H9 (cell line): ENCODE measurements at regions not wholly inside any gene's neighbourhood (a gene's known extent, or its start where the extent isn't known, plus 50 kb on each side); places are given as distances from the start of the nearest gene placed in this dataset.

ENCODE experiments used
- DNase-seq: peaks from one replicate; pipeline ENCODE4 v3.0.0-alpha.2; 2017
- H2AFZ ChIP-seq: one replicate; pipeline ENCODE4 v1.6.1; 2013; ENCODE audit warnings: mild to moderate bottlenecking, low read length, control low read depth, moderate library complexity
- H2AK5ac ChIP-seq: 2 replicates; pipeline ENCODE4 v1.6.1; 2013; ENCODE audit warnings: low read length, control low read depth, mixed read lengths; ENCODE audit not compliant: insufficient read length
- H2BK120ac ChIP-seq: one replicate; pipeline ENCODE4 v1.6.1; 2013; ENCODE audit warnings: low read depth, mild to moderate bottlenecking, low read length, control low read depth, inconsistent platforms; ENCODE audit not compliant: poor library complexity, severe bottlenecking
- H2BK12ac ChIP-seq: 2 replicates; pipeline ENCODE4 v1.6.1; 2013; ENCODE audit warnings: low read length, control low read depth, mixed read lengths, low read depth; ENCODE audit not compliant: insufficient read length
- H2BK15ac ChIP-seq: 2 replicates; pipeline ENCODE4 v1.6.1; 2013; ENCODE audit warnings: low read depth, low read length, control low read depth
- H2BK20ac ChIP-seq: one replicate; pipeline ENCODE4 v1.6.1; 2013; ENCODE audit warnings: low read depth, mild to moderate bottlenecking, low read length, control low read depth, inconsistent platforms; ENCODE audit not compliant: poor library complexity, severe bottlenecking
- H2BK5ac ChIP-seq: 2 replicates; pipeline ENCODE4 v1.6.1; 2013; ENCODE audit warnings: low read length, control low read depth, mixed read lengths; ENCODE audit not compliant: insufficient read length
- H3K14ac ChIP-seq: 2 replicates; pipeline ENCODE4 v1.6.1; 2013; ENCODE audit warnings: low read length, control low read depth; ENCODE audit not compliant: insufficient read depth
- H3K18ac ChIP-seq: 2 replicates; pipeline ENCODE4 v1.6.1; 2013; ENCODE audit warnings: low read depth, mild to moderate bottlenecking, mixed read lengths, low read length, control low read depth; ENCODE audit not compliant: insufficient read length
- H3K23ac ChIP-seq: 2 replicates; pipeline ENCODE4 v1.6.1; 2013; ENCODE audit warnings: low read length, control low read depth, mixed read lengths, low read depth; ENCODE audit not compliant: insufficient read length
- H3K23me2 ChIP-seq: 2 replicates; pipeline ENCODE4 v1.6.1; 2013; ENCODE audit warnings: low read depth, mild to moderate bottlenecking, mixed read lengths, low read length, control low read depth; ENCODE audit not compliant: insufficient read length, poor library complexity, severe bottlenecking
- H3K27ac ChIP-seq: 2 replicates; pipeline ENCODE4 v1.5.1; 2013; ENCODE audit warnings: low read length, control low read depth, mixed read lengths, low read depth; ENCODE audit not compliant: insufficient read length
- H3K27me3 ChIP-seq: 2 replicates; pipeline ENCODE4 v1.6.1; 2013; ENCODE audit warnings: low read length, control low read depth, inconsistent platforms; ENCODE audit not compliant: insufficient read depth
- H3K4ac ChIP-seq: 2 replicates; pipeline ENCODE4 v1.6.1; 2013; ENCODE audit warnings: low read depth, mild to moderate bottlenecking, control low read depth, inconsistent platforms, low read length, moderate library complexity
- H3K4me1 ChIP-seq: 2 replicates; pipeline ENCODE4 v1.6.1; 2013; ENCODE audit warnings: low read length, control low read depth, inconsistent platforms; ENCODE audit not compliant: insufficient read depth
- H3K4me2 ChIP-seq: 2 replicates; pipeline ENCODE4 v1.6.1; 2013; ENCODE audit warnings: low read length, control low read depth, mixed read lengths; ENCODE audit not compliant: insufficient read length, insufficient read depth
- H3K56ac ChIP-seq: 2 replicates; pipeline ENCODE4 v1.6.1; 2013; ENCODE audit warnings: low read depth, mild to moderate bottlenecking, mixed read lengths, low read length, control low read depth; ENCODE audit not compliant: insufficient read length
- H3K79me1 ChIP-seq: 2 replicates; pipeline ENCODE4 v1.6.1; 2013; ENCODE audit warnings: low read depth, mild to moderate bottlenecking, moderate library complexity, low read length, control low read depth, inconsistent platforms; ENCODE audit not compliant: insufficient read depth, poor library complexity, severe bottlenecking
- H3K79me2 ChIP-seq: 2 replicates; pipeline ENCODE4 v1.6.1; 2013; ENCODE audit warnings: low read length, control low read depth, inconsistent platforms; ENCODE audit not compliant: insufficient read depth
- H3K9ac ChIP-seq: 2 replicates; pipeline ENCODE4 v1.6.1; 2013; ENCODE audit warnings: low read length, control low read depth, mixed read lengths; ENCODE audit not compliant: insufficient read length; ENCODE audit errors: extremely low read depth
- H3K9me3 ChIP-seq: one replicate; pipeline ENCODE4 v1.6.1; 2013; ENCODE audit warnings: low read depth, low read length, inconsistent platforms; ENCODE audit not compliant: control insufficient read depth
- H3T11ph ChIP-seq: one replicate; pipeline ENCODE4 v1.6.1; 2013; ENCODE audit warnings: mild to moderate bottlenecking, low read length, control low read depth, inconsistent platforms
- H4K20me1 ChIP-seq: one replicate; pipeline ENCODE4 v1.6.1; 2013; ENCODE audit not compliant: control insufficient read depth, insufficient read length, insufficient read depth
- H4K5ac ChIP-seq: 2 replicates; pipeline ENCODE4 v1.6.1; 2013; ENCODE audit warnings: low read depth, mild to moderate bottlenecking, mixed read lengths, low read length, control low read depth; ENCODE audit not compliant: insufficient read length
- H4K8ac ChIP-seq: replicated peaks from 2 replicates; pipeline ENCODE4 v1.6.1; 2013; ENCODE audit warnings: low read length, control low read depth, mixed read lengths, low read depth; ENCODE audit not compliant: insufficient read length
- H4K91ac ChIP-seq: 2 replicates; pipeline ENCODE4 v1.6.1; 2013; ENCODE audit warnings: low read depth, mild to moderate bottlenecking, moderate library complexity, mixed read lengths, low read length, control low read depth; ENCODE audit not compliant: insufficient read length
- H3K27ac Mint-ChIP-seq, 3 experiments: 2 replicates in 2 of 3; 3 replicates in 1 of 3; pipeline ENCODE4 v1.8.0; 2020 to 2021; ENCODE audit warnings: mixed read lengths in 3 of 3, mild to moderate bottlenecking in 1 of 3, moderate library complexity in 1 of 3
- H3K27me3 Mint-ChIP-seq: 2 replicates; pipeline ENCODE4 v1.8.0; 2021; ENCODE audit warnings: low read depth, mild to moderate bottlenecking, moderate library complexity, mixed read lengths
- H3K36me3 Mint-ChIP-seq, 3 experiments: 2 replicates in 2 of 3; 3 replicates in 1 of 3; pipeline ENCODE4 v1.8.0; 2020 to 2021; ENCODE audit warnings: low read depth in 3 of 3, mixed read lengths in 3 of 3; ENCODE audit not compliant: insufficient read depth in 1 of 3
- H3K4me1 Mint-ChIP-seq, 2 experiments: 2 replicates each; pipeline ENCODE4 v1.8.0; 2020; ENCODE audit warnings: mixed read lengths in 2 of 2
- H3K4me3 Mint-ChIP-seq, 2 experiments: 2 replicates in 1 of 2; 3 replicates in 1 of 2; pipeline ENCODE4 v1.8.0; 2020 to 2021; ENCODE audit warnings: mild to moderate bottlenecking in 2 of 2, mixed read lengths in 2 of 2, moderate library complexity in 1 of 2
- H3K9me3 Mint-ChIP-seq, 2 experiments: 2 replicates in 1 of 2; 3 replicates in 1 of 2; pipeline ENCODE4 v1.8.0; 2020; ENCODE audit warnings: mild to moderate bottlenecking in 2 of 2, mixed read lengths in 2 of 2, moderate library complexity in 1 of 2
- CTCF ChIP-seq: fragments of 200-600 bp; sonication (generic); conservative IDR thresholded peaks from 3 replicates; pipeline ENCODE4 v1.8.0; 2021; ENCODE audit warnings: antibody characterized with exemption, mild to moderate bottlenecking
- WGBS: extraction: QIAGEN DNeasy Blood & Tissue Kit; methylation state at CpG from one replicate; pipeline ENCODE4 v1.1.7; 2013; ENCODE audit warnings: missing lambda C conversion rate, low lambda C conversion rate, mixed read lengths; ENCODE audit not compliant: insufficient read length; ENCODE audit errors: extremely low coverage; 5-methylcytosine and 5-hydroxymethylcytosine counted together

DNA sequence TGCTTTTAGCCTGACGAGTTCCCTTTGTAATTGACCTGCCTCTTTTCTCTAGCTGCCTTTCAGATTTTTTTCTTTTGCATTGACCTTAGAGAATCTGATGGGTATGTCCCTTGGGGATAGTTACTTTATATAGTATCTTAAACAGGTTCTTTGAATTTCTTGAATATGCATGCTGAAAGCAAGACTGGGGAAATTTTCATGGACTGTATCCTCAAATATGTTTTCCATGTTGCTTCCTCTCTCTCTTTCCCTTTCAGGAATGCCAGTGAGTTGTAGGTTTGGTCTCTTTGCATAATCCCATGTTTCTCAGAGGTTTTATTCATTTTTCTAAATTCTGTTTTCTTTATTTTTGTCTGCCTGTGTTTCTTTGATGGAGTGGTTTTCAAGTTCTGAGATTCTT is 81.8 kb upstream of the CPNE4 start:
- Mint-ChIP-seq H3K4me3 (no peak overlapping the region), H3K4me1 (peaks cover 0 to 5% of the 10 kb centered on the region in 2 experiments; a peak in 1 of 4 replicates), H3K27me3 (no peaks in the 10 kb centered on the region), H3K36me3 (no peaks in the 10 kb centered on the region), H3K27ac (no peak overlapping the region), H3K9me3 (no peaks in the 10 kb centered on the region; a peak in 1 of 5 replicates)
- Histone ChIP-seq H3K4me1 (no peaks in the 10 kb centered on the region), H3K9me3 (no peaks in the 10 kb centered on the region), H3K23me2 (no peaks in the 10 kb centered on the region), H3T11ph (no peak overlapping the region), H3K23ac (no peak overlapping the region), H2AK5ac (no peak overlapping the region), H3K18ac (no peak overlapping the region), H3K56ac (no peak overlapping the region), H2BK15ac (no peak overlapping the region), H4K5ac (no peak overlapping the region), H2BK12ac (no peak overlapping the region), H3K9ac (no peak overlapping the region), H2BK20ac (no peak overlapping the region), H3K4ac (no peak overlapping the region), H3K14ac (no peak overlapping the region), H3K4me2 (no peak overlapping the region), H3K27ac (no peak overlapping the region), H2BK120ac (no peak overlapping the region), H2AFZ (no peak overlapping the region), H3K79me1 (no peaks in the 10 kb centered on the region), H2BK5ac (no peak overlapping the region), H4K91ac (no peak overlapping the region), H3K27me3 (no peaks in the 10 kb centered on the region), H4K20me1 (no peaks in the 10 kb centered on the region), H3K79me2 (no peaks in the 10 kb centered on the region), H4K8ac (no peak overlapping the region)
- no peak for TF ChIP-seq CTCF
- DNase-seq, result no peak
- no CpG with 5 or more reads among the region's 1 CpG for WGBS
